GM12878 (cell line): ENCODE measurements at regions not wholly inside any gene's neighbourhood (a gene's known extent, or its start where the extent isn't known, plus 50 kb on each side); places are given as distances from the start of the nearest gene placed in this dataset.

Source experiments
- CTCF ChIP-seq, 3 experiments: IDR thresholded peaks in 2 of 3; conservative IDR thresholded peaks in 1 of 3; 2 replicates each; pipeline ENCODE4 v1.5.1; 2011; ENCODE audit warnings: low read depth in 3 of 3, low read length in 3 of 3, mild to moderate bottlenecking in 3 of 3, control low read depth in 2 of 3, moderate library complexity in 2 of 3, inconsistent platforms in 1 of 3, mixed read lengths in 1 of 3; ENCODE audit not compliant: control insufficient read depth in 2 of 3, insufficient read depth in 1 of 3; ENCODE audit errors: extremely low read depth in 1 of 3
- E2F4 ChIP-seq: IDR thresholded peaks from 2 replicates; pipeline ENCODE4 v1.6.1; 2012; ENCODE audit warnings: low read depth, low read length, improper control_type of control experiment
- EZH2 ChIP-seq: IDR thresholded peaks from 2 replicates; pipeline ENCODE4 v1.6.1; 2012; ENCODE audit warnings: low read depth, mild to moderate bottlenecking, control low read depth, inconsistent platforms, low read length, borderline replicate concordance; ENCODE audit not compliant: control insufficient read depth
- HCFC1 ChIP-seq: fragments of 150-350 bp; IDR thresholded peaks from 2 replicates; pipeline ENCODE4 v1.6.1; 2014; ENCODE audit warnings: low read length
- POLR2A ChIP-seq: IDR thresholded peaks from 2 replicates; pipeline ENCODE4 v1.6.1; 2011; ENCODE audit warnings: low read depth, mild to moderate bottlenecking, low read length
- POLR2AphosphoS2 ChIP-seq: IDR thresholded peaks from 2 replicates; pipeline ENCODE4 v1.6.1; 2011; ENCODE audit warnings: low read depth, mild to moderate bottlenecking, low read length, improper control_type of control experiment, moderate library complexity
- RCOR1 ChIP-seq: conservative IDR thresholded peaks from 2 replicates; pipeline ENCODE4 v1.6.1; 2012; ENCODE audit warnings: low read depth, low read length, improper control_type of control experiment
- SMARCA5 ChIP-seq: fragments of 450-650 bp; IDR thresholded peaks from 2 replicates; pipeline ENCODE4 v1.6.1; 2017; ENCODE audit warnings: mild to moderate bottlenecking
- SP1 ChIP-seq: IDR thresholded peaks from one replicate; pipeline ENCODE4 v1.6.1; 2011; ENCODE audit warnings: low read depth, low read length
- ZBTB11 ChIP-seq: fragments of 450-650 bp; formaldehyde crosslinking; IDR thresholded peaks from 2 replicates; pipeline ENCODE4 v1.5.0; 2022; ENCODE audit warnings: mild to moderate bottlenecking, missing genetic modification characterization

DNA sequence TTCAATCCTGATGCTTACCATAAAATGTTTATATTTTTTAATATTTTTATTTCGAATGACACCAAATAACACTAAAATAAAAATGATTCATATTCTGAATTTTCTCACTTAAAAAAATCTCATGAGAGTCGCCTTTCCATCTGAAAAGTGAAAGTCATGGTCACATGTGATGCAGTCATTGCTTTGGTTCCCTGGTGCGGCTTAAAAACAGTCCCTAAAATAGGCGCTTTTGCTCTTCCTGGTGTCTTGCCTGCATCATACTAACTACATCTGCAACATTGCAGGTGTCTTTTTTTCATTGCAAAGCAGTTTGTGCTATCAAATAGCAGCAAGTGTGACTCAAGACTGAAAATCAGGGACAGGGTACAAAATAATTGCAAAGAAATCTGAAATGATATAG, 185.2 kb upstream of the NREP start:
- TF ChIP-seq E2F4 (no peak), SP1 (no peak), POLR2AphosphoS2 (no peak), RCOR1 (no peak), CTCF (IDR thresholded peaks at IDR 0.05 in 2 of 3, conservative IDR thresholded peaks at IDR 0.05 in 1 of 3; ENCODE audit: control insufficient read depth in 2 of 3, extremely low read depth in 1 of 3, insufficient read depth in 1 of 3, low read depth in 3 of 3, low read length in 3 of 3) (no peak), SMARCA5 (no peak), EZH2 (no peak), ZBTB11 (no peak), HCFC1 (no peak), POLR2A (no peak)
